Thymus (tissue), 11 donors: ENCODE measurements at regions not wholly inside any gene's neighbourhood (a gene's known extent, or its start where the extent isn't known, plus 50 kb on each side); places are given as distances from the start of the nearest gene placed in this dataset.

Experiments used
- DNase-seq, 9 donors: peaks; one replicate each; pipeline ENCODE4 v3.0.0-alpha.2; 2013; ENCODE audit warnings: low spot score in 9 of 9, low read depth in 6 of 9, missing footprints in 1 of 9
- H3K27ac ChIP-seq, 2 donors: one replicate each; pipeline ENCODE4 v1.5.1; 2013; ENCODE audit warnings: control low read depth in 1 of 2, low read depth in 1 of 2, low read length in 1 of 2, mild to moderate bottlenecking in 1 of 2, moderate library complexity in 1 of 2
- H3K27me3 ChIP-seq, 2 donors: one replicate each; pipeline ENCODE4 v1.5.1; 2013; ENCODE audit warnings: low read length in 1 of 2; ENCODE audit not compliant: control insufficient read depth in 2 of 2, insufficient read depth in 1 of 2
- H3K36me3 ChIP-seq, 2 donors: one replicate each; pipeline ENCODE4 v1.5.1; 2013; ENCODE audit warnings: low read length in 1 of 2, mild to moderate bottlenecking in 1 of 2, moderate library complexity in 1 of 2; ENCODE audit not compliant: control insufficient read depth in 2 of 2, insufficient read depth in 2 of 2
- H3K4me1 ChIP-seq, 2 donors: one replicate each; pipeline ENCODE4 v1.5.1; 2013; ENCODE audit warnings: low read length in 2 of 2; ENCODE audit not compliant: control insufficient read depth in 2 of 2, insufficient read depth in 2 of 2
- H3K4me3 ChIP-seq, 2 donors: one replicate each; pipeline ENCODE4 v1.5.1; 2013; ENCODE audit warnings: low read length in 2 of 2, control low read depth in 1 of 2, mild to moderate bottlenecking in 1 of 2
- H3K9me3 ChIP-seq, 2 donors: one replicate each; pipeline ENCODE4 v1.5.1; 2013; ENCODE audit warnings: low read length in 1 of 2, mild to moderate bottlenecking in 1 of 2; ENCODE audit not compliant: control insufficient read depth in 2 of 2, insufficient read depth in 1 of 2
- WGBS: extraction: QIAGEN DNeasy Blood & Tissue Kit; methylation state at CpG from one replicate; pipeline ENCODE4 v1.1.7; 2013; 5-methylcytosine and 5-hydroxymethylcytosine counted together
- donor health status: healthy.

GRCh38 chr6:100944644-100945043, 63.5 kb upstream of the ASCC3 start:
- Histone ChIP-seq H3K27me3 (no peaks in the 10 kb centered on the region), H3K9me3 (peaks cover 0 to 4% of the 10 kb centered on the region in 2 donors)

DNA sequence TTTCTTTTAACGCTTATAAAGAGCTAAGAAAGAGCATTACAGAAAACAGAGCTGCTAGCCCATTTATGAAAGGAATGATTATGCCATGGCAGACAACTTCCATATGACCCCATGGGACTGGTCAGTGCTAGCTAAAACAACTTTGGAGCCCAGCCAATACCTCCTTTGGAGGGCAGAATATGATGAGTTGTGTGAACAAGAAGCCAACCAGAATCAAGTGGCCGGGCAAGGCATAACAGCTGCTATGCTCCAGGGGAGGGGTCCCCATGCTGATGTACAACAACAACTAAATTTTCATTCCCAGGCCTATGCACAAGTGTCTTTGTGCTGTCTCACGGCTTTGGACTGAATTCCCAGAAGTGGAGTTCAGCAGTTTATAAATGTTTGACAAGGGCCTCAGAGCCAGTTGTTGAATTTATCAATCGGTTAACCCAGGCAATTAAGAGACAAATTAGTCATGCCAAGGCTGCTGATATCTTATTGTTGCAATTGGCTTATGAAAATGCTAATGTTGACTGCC, 65.0 kb upstream of the ASCC3 start:
- no peaks in the 10 kb centered on the region for H3K27me3 ChIP-seq
- no peak for DNase-seq
- no peaks in the 10 kb centered on the region for H3K36me3 ChIP-seq
- H3K4me3 ChIP-seq = no peak overlapping the region
- no peak overlapping the region for H3K27ac ChIP-seq
- H3K4me1 ChIP-seq = no peaks in the 10 kb centered on the region
- WGBS = 96% methylated on average over 4 of the region's 4 CpGs
- H3K9me3 ChIP-seq = peaks cover 0 to 4% of the 10 kb centered on the region in 2 donors

More at GRCh38 chr6:100944644-100945043, 63.5 kb upstream of the ASCC3 start:
- no peaks in the 10 kb centered on the region for H3K36me3 ChIP-seq
- 86% methylated on average over 4 of the region's 4 CpGs for WGBS
- H3K27ac ChIP-seq = no peak overlapping the region
- no peak for DNase-seq
- H3K4me1 ChIP-seq = no peaks in the 10 kb centered on the region
- H3K4me3 ChIP-seq = no peak overlapping the region

- no peaks in the 10 kb centered on the region for H3K36me3 ChIP-seq
- no peak overlapping the region for H3K4me3 ChIP-seq
- peaks cover 0 to 4% of the 10 kb centered on the region in 2 donors for H3K9me3 ChIP-seq
- H3K27ac ChIP-seq = no peak overlapping the region
- no peaks in the 10 kb centered on the region for H3K4me1 ChIP-seq
- 92% methylated on average over 3 of the region's 3 CpGs for WGBS
- no peaks in the 10 kb centered on the region for H3K27me3 ChIP-seq
- DNase-seq = no peak
Observed at GRCh38 chr6:100946711-100947110, 65.6 kb upstream of the ASCC3 start.

DNA sequence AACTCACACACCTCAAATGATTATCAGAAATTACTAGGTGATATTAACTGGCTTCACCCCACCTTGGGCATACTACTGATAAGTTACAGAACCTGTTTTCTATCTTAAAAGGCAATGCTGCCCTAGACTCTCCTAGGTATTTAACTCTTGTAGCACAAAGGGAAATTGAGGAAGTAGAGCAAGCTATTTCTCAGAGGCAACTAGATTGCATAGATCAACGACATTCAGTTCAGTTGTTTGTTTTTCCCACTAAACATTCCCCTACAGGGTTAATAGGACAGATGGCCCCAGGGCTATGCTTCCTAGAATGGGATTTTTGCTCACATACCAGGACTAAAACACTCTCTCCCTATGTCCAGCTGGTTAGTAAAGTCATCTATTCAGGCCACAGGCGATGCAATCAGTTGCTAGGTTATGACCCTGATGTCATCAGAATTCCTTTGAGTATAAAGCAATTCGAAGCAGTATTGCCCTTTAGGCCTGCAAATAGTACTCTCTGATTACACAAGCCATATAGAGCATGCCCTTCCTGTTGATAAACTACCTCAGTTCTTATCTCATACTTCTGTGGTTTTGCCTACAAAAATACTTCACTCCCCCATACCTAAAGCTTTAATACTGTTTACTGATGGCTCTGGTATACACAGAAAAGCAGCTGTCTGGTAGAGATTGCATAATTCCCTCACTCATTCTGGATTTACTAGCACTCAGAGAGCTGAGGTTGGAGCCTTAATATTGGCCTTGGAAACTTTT, 67.4 kb upstream of the ASCC3 start:
- H3K36me3 ChIP-seq = no peaks in the 10 kb centered on the region
- H3K4me3 ChIP-seq = no peak overlapping the region
- H3K27me3 ChIP-seq = no peaks in the 10 kb centered on the region
- H3K9me3 ChIP-seq = peaks cover 0 to 4% of the 10 kb centered on the region in 2 donors
- H3K4me1 ChIP-seq = no peaks in the 10 kb centered on the region
- no peak overlapping the region for H3K27ac ChIP-seq
- DNase-seq = no peak
- WGBS = 64% methylated on average over 3 of the region's 3 CpGs

DNA sequence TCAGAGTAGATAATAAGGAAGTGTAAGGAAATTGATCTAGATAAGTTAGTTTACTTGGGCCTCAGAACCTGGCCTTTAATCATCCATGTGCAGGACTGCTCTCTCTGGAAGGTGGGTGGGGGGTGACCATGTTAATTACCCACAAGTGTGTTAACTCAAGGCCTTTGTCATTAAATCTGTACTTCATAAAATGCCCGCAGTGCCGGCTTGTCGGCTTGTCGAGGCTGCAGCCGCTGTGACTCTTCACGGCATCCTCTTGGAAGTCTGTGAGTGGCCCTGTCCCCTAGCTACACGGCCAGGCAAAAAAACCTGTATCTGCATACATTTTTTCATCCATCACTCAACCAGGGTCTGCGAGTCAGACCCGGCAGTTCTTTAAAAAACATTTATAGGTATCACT, 70.9 kb upstream of the ASCC3 start:
- WGBS = 70% methylated on average over 9 of the region's 9 CpGs
- H3K9me3 ChIP-seq = no peaks in the 10 kb centered on the region
- no peaks in the 10 kb centered on the region for H3K27me3 ChIP-seq
- no peaks in the 10 kb centered on the region for H3K36me3 ChIP-seq
- no peak overlapping the region for H3K4me3 ChIP-seq
- no peak for DNase-seq
- no peaks in the 10 kb centered on the region for H3K4me1 ChIP-seq
- H3K27ac ChIP-seq = no peak overlapping the region

- 91% methylated on average over 3 of the region's 3 CpGs for WGBS
Observed at GRCh38 chr6:100959280-100959679, 78.2 kb upstream of the ASCC3 start.

DNA sequence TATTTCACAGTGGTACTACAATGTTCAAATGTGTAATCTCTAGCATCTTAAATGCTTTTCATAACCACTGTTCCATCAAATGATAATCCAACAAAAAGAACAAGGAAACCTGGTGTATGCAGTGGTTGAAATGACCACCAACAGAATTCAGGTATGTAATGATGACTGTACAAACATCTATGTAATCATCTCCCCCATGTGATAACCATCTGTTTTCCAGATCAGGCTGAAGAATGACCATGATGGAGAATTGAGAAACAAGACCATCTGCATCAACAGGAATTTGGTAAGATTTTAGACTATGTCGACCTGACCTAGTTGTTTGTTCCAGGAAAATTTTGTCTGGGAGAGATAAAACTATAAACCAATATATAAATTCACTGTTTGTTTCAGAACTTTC, 81.3 kb upstream of the ASCC3 start:
- WGBS = 87% methylated on average over 1 of the region's 1 CpG
- no peak overlapping the region for H3K27ac ChIP-seq
- DNase-seq = no peak
- H3K27me3 ChIP-seq = no peaks in the 10 kb centered on the region
- H3K36me3 ChIP-seq = no peaks in the 10 kb centered on the region
- no peak overlapping the region for H3K4me3 ChIP-seq
- H3K4me1 ChIP-seq = no peaks in the 10 kb centered on the region
- no peaks in the 10 kb centered on the region for H3K9me3 ChIP-seq

More at GRCh38 chr6:100959280-100959679, 78.2 kb upstream of the ASCC3 start:
- Histone ChIP-seq H3K27me3 (no peaks in the 10 kb centered on the region), H3K27ac (no peak overlapping the region), H3K9me3 (no peaks in the 10 kb centered on the region), H3K4me1 (no peaks in the 10 kb centered on the region), H3K4me3 (no peak overlapping the region), H3K36me3 (no peaks in the 10 kb centered on the region)
- DNase-seq = no peak

- H3K4me1 ChIP-seq = no peaks in the 10 kb centered on the region
- no peaks in the 10 kb centered on the region for H3K27me3 ChIP-seq
- DNase-seq = no peak
- no peaks in the 10 kb centered on the region for H3K9me3 ChIP-seq
- no peaks in the 10 kb centered on the region for H3K36me3 ChIP-seq
- H3K4me3 ChIP-seq = no peak overlapping the region
- H3K27ac ChIP-seq = no peak overlapping the region
Observed at GRCh38 chr6:100965067-100965466, 83.9 kb upstream of the ASCC3 start.

- no peak overlapping the region for H3K4me3 ChIP-seq
- no peaks in the 10 kb centered on the region for H3K36me3 ChIP-seq
- H3K4me1 ChIP-seq = no peaks in the 10 kb centered on the region
- no peak for DNase-seq
- H3K9me3 ChIP-seq = no peaks in the 10 kb centered on the region
- no peak overlapping the region for H3K27ac ChIP-seq
- WGBS = 93% methylated on average over 6 of the region's 6 CpGs
- H3K27me3 ChIP-seq = no peaks in the 10 kb centered on the region
Observed at GRCh38 chr6:100968949-100969348, 87.8 kb upstream of the ASCC3 start.
